Urinary bladder (tissue), 3 donors: ENCODE measurements at regions not wholly inside any gene's neighbourhood (a gene's known extent, or its start where the extent isn't known, plus 50 kb on each side); places are given as distances from the start of the nearest gene placed in this dataset.

ENCODE experiments used
- DNase-seq: peaks from one replicate; pipeline ENCODE4 v3.0.0-alpha.2; 2015; ENCODE audit errors: extremely low spot score
- H3K27ac ChIP-seq: one replicate; pipeline ENCODE4 v1.5.1; 2013; ENCODE audit warnings: low read depth, mild to moderate bottlenecking, moderate library complexity
- H3K36me3 ChIP-seq: one replicate; pipeline ENCODE4 v1.6.1; 2013; ENCODE audit warnings: mild to moderate bottlenecking, moderate library complexity; ENCODE audit not compliant: insufficient read depth
- H3K4me1 ChIP-seq: one replicate; pipeline ENCODE4 v1.6.1; 2013; ENCODE audit warnings: mild to moderate bottlenecking, moderate library complexity; ENCODE audit not compliant: insufficient read depth
- H3K4me3 ChIP-seq: one replicate; pipeline ENCODE4 v1.5.1; 2013; ENCODE audit warnings: low read depth, low read length
- WGBS: extraction: QIAGEN DNeasy Blood & Tissue Kit; methylation state at CpG from one replicate; pipeline ENCODE4 v1.1.7; 2013; 5-methylcytosine and 5-hydroxymethylcytosine counted together
- donor health status: healthy with polysubstance abuse.
- donor health status: healthy.

- Histone ChIP-seq H3K4me1 (no peaks in the 10 kb centered on the region), H3K27ac (no peak overlapping the region), H3K36me3 (no peaks in the 10 kb centered on the region), H3K4me3 (no peak overlapping the region)
- no peak for DNase-seq
- WGBS = 66% methylated on average over 7 of the region's 7 CpGs
Observed at GRCh38 chr7:45389073-45389872, 184.9 kb upstream of the ADCY1 start.

GRCh38 chr7:45390180-45390579 lies 184.0 kb upstream of the ADCY1 start:
- Histone ChIP-seq H3K4me3 (no peak overlapping the region), H3K36me3 (no peaks in the 10 kb centered on the region), H3K27ac (no peak overlapping the region), H3K4me1 (no peaks in the 10 kb centered on the region)
- WGBS = 79% methylated on average over 4 of the region's 4 CpGs
- DNase-seq = no peak

GRCh38 chr7:45390731-45391130 lies 183.4 kb upstream of the ADCY1 start:
- no peaks in the 10 kb centered on the region for H3K36me3 ChIP-seq
- 76% methylated on average over 5 of the region's 5 CpGs for WGBS
- no peaks in the 10 kb centered on the region for H3K4me1 ChIP-seq
- DNase-seq = no peak
- no peak overlapping the region for H3K27ac ChIP-seq
- no peak overlapping the region for H3K4me3 ChIP-seq

- WGBS = 75% methylated on average over 38 of the region's 38 CpGs
- no peak overlapping the region for H3K27ac ChIP-seq
- H3K36me3 ChIP-seq = no peaks in the 10 kb centered on the region
- DNase-seq = no peak
- H3K4me3 ChIP-seq = no peak overlapping the region
- no peaks in the 10 kb centered on the region for H3K4me1 ChIP-seq
Observed at GRCh38 chr7:45391618-45392451, 182.3 kb upstream of the ADCY1 start.

- no peak for DNase-seq
- 57% methylated on average over 4 of the region's 4 CpGs for WGBS
- H3K4me1 ChIP-seq = no peaks in the 10 kb centered on the region
- no peak overlapping the region for H3K27ac ChIP-seq
- H3K36me3 ChIP-seq = no peaks in the 10 kb centered on the region
- no peak overlapping the region for H3K4me3 ChIP-seq
Observed at GRCh38 chr7:45394117-45394708, 180.0 kb upstream of the ADCY1 start.

GRCh38 chr7:45399069-45399468 lies 175.1 kb upstream of the ADCY1 start:
- Histone ChIP-seq H3K4me1 (no peaks in the 10 kb centered on the region), H3K27ac (no peak overlapping the region), H3K4me3 (no peak overlapping the region), H3K36me3 (no peaks in the 10 kb centered on the region)
- 94% methylated on average over 15 of the region's 15 CpGs for WGBS
- no peak for DNase-seq

GRCh38 chr7:45400680-45401079 lies 173.5 kb upstream of the ADCY1 start:
- Histone ChIP-seq H3K4me1 (no peaks in the 10 kb centered on the region), H3K36me3 (no peaks in the 10 kb centered on the region), H3K4me3 (no peak overlapping the region), H3K27ac (no peak overlapping the region)
- 85% methylated on average over 7 of the region's 7 CpGs for WGBS
- no peak for DNase-seq

- DNase-seq = no peak
- 84% methylated on average over 2 of the region's 2 CpGs for WGBS
- H3K36me3 ChIP-seq = no peaks in the 10 kb centered on the region
- H3K4me1 ChIP-seq = no peaks in the 10 kb centered on the region
- H3K27ac ChIP-seq = no peak overlapping the region
- no peak overlapping the region for H3K4me3 ChIP-seq
Observed at GRCh38 chr7:45401155-45401554, 173.0 kb upstream of the ADCY1 start.

- no peak overlapping the region for H3K4me3 ChIP-seq
- 75% methylated on average over 1 of the region's 1 CpG for WGBS
- H3K4me1 ChIP-seq = no peaks in the 10 kb centered on the region
- no peaks in the 10 kb centered on the region for H3K36me3 ChIP-seq
- DNase-seq = no peak
- H3K27ac ChIP-seq = no peak overlapping the region
Observed at GRCh38 chr7:45401851-45402250, 172.3 kb upstream of the ADCY1 start.

GRCh38 chr7:45402480-45403218 lies 171.5 kb upstream of the ADCY1 start:
- no peak for DNase-seq
- Histone ChIP-seq H3K36me3 (no peaks in the 10 kb centered on the region), H3K27ac (no peak overlapping the region), H3K4me1 (no peaks in the 10 kb centered on the region), H3K4me3 (no peak overlapping the region)
- WGBS = 59% methylated on average over 2 of the region's 2 CpGs

GRCh38 chr7:45404622-45405021 lies 169.5 kb upstream of the ADCY1 start:
- Histone ChIP-seq H3K4me3 (no peak overlapping the region), H3K27ac (no peak overlapping the region), H3K4me1 (no peaks in the 10 kb centered on the region), H3K36me3 (no peaks in the 10 kb centered on the region)
- WGBS = 76% methylated on average over 2 of the region's 2 CpGs
- DNase-seq = no peak

GRCh38 chr7:45407730-45408408 lies 166.3 kb upstream of the ADCY1 start:
- no peaks in the 10 kb centered on the region for H3K4me1 ChIP-seq
- WGBS = 79% methylated on average over 27 of the region's 27 CpGs
- DNase-seq = no peak
- H3K36me3 ChIP-seq = no peaks in the 10 kb centered on the region
- no peak overlapping the region for H3K4me3 ChIP-seq
- no peak overlapping the region for H3K27ac ChIP-seq

- Histone ChIP-seq H3K36me3 (no peaks in the 10 kb centered on the region), H3K4me1 (no peaks in the 10 kb centered on the region), H3K27ac (no peak overlapping the region), H3K4me3 (no peak overlapping the region)
- DNase-seq = no peak
- 90% methylated on average over 5 of the region's 5 CpGs for WGBS
Observed at GRCh38 chr7:45408409-45408737, 165.8 kb upstream of the ADCY1 start.
